GM19238 (cell line): ENCODE measurements at regions not wholly inside any gene's neighbourhood (a gene's known extent, or its start where the extent isn't known, plus 50 kb on each side); places are given as distances from the start of the nearest gene placed in this dataset.
"Not testable (repeated sequence)": the region's sequence is repeated elsewhere in the genome, so short reads cannot be mapped to it uniquely, and the experiment has no call there.

Experiments
- DNase-seq: peaks from one replicate; pipeline ENCODE4 v3.0.0; 2011; ENCODE audit warnings: low spot score; ENCODE audit not compliant: insufficient read length

DNA sequence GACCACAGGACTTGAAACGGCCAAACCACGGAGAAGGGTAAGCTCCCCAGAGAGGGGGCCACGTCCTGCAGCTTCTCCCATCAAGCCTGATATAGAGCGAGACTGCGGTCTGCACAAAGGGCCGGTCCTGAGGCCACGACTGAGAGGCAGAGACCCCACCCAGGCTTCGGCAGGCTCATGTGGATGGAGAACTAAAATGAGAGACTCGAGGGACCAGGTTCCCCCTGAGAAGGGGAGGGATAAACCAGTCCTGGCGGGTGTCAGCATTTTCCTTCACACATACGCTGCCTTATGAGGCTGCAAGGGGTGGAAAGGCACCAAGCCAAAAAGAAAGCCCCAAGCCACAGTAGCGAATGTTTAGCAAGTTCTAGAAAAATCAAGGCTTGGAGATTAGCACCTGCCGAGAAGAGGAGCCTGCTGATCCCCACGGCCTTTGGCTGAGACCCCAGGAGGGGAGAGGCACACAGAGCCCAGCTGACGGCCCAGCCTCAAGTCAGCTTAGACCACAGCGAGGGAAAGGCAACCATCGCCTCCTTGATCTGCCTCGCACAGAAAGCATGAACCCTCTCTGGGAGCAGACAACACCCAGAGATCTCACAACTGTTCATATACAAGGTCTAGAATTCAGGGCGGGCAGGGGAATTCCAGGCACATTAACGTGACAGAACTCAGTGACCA lies 92.6 kb upstream of the RNF32 start:
- no peak for DNase-seq

DNA sequence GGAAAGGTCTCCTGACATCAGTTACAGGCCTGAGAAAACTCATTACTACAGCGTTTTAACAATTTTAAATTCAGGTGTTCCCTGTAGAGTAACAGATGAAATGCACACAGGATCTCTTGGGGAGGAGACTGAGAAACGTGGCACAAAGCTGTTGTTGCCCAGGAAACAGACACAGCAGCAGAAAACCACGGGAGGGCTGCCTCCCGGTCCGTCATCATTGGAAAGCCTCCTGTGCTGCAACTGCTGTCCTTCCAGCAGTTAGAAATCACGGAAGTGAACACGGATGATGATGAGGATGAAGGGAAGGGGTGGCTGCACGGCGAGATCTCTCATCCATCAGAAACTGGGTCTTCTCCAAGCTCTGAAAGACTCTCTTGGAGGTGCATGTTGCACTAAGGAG lies 94.6 kb upstream of the RNF32 start:
- DNase-seq: no peak

DNA sequence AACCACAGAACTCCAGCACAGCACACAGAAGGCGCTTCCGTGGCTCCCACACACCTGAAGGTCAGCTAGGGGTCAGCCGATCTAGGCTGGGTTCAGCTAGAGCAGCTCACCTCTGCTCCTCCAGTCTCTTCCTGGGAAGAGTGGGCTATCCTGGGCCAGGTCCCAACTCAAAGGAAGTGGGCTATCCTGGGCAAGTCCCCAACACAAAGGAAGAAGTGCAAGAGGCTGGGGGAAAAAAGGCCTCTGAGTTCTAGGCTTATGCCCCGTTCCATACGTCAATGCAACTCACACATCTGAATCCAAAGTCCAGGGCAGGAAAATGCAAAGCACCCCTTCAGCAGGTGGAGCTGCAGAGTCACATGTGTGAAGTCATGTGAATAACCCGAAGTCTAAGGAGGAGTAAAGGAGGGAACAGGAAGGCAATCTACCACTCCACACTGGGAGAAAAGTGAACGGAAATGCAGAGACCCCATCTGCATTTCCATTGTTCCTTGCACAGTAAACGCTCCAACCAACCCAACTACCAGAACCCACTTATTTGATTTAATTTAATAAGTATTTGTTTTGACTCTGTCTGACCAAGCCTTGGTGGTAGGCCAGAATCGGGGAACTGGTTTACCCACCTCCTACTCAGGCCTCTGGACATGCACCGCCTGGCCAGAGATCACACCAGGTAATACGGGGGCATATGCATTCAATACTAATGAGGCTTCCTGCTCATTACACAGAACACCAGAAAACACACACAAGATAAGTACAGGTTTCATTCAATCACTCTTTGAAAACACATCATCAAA lies 95.5 kb upstream of the RNF32 start:
- no peak for DNase-seq

DNA sequence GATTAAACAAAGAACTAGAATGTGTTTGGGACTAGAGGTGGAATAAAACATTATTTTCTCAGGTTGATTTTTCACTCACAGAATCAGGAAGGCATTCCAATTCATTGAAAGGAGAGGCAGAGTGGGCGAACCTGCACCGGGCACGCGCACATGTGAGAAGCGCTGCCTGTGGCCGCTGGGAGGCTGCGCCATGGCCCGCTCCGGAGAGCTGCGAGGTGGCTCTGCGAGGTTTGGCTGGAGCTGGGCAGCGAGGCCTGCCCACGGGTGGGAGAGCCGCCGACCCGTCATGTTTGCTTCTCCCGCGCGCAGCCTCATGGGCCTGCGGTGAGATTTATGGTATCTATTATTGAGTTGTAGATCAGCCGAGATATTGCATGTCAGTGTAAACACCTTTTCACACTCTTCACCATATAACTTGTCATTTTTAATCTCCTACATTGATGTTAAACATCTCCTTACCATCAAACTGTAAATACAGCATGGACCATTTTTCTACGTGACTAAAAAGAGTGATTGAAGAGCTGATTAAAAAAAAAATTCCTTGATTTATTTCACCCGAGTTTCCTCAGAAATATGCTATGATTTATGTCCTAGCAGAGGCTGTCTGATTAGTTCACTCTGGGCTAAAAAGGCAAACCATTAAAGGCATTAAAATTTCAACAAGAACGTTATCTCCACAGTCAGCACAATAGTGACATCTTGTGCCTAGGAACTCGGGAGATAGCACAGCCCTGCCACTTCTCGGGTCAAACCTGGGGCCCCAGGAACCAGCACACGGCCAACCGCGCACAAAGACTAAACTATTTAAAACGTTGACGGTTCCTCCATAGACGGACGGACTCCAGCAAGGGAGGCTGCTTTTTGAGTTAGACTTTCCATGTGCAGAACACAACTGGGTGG lies 96.6 kb upstream of the RNF32 start:
- no peak for DNase-seq

DNA sequence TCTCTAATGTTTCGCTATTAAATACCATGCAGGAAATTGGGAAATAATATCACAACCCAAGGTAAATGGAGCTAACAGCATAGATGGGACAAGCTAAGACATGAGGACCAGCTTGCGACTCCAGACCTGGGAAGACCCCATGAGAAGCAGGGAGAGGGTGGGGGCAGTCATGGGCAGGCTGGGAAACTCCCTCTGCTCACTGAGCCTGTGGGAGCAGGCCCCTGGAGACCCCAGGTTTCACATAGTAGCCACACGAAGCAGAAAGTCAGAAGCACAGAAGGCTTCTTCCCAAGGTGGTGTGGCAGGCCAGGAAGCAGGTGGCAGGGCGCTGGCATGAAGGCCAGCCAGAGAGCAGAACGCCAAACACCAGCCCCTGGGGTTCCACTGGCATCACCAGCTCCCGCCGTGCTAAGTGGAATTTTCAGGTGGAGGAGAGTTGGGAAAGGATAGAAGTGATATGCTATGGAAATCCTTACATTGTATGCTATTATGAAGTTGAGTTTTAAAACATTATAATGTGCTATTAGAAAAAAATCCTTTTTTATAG lies 99.9 kb upstream of the RNF32 start:
- DNase-seq: no peak

DNA sequence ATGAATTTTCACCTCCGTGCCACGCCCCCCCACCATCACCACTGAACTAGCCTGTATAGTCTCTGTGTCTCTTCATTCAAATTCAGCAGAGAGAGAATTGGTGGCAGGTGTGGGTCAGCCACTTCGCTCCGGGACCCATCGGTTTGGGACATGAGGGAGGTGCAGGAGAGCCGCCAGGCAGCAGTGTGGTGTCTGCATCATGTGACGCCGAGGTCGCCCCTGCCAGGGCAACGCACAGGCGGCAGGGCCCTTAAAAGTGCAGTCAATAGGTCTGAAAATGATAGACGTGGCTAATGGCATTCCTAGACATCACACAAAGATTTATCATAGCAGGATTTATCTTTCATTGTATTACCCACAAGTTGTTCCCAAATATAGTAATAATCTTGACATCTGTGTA lies 100.6 kb upstream of the RNF32 start:
- DNase-seq: no peak

DNA sequence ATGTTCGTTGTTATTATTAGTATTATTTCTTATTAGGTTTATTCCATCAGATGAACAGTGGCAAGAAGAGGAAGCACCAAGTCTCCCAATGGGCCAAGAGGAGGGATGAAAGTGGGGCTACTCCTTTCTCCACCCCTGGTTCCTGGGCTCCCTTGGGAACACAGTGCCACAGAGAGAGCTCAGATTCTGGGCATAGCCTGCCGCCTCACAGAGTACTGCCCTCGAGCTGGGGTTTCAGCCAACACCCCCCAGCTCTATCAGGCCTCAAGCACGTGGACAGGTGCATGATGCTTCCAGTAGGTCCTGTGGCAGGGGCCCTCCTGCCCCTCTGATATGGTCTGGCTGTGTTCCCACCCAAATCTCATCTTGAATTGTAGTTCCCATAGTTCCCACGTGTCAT lies 103.6 kb upstream of the RNF32 start:
- DNase-seq: no peak

DNA sequence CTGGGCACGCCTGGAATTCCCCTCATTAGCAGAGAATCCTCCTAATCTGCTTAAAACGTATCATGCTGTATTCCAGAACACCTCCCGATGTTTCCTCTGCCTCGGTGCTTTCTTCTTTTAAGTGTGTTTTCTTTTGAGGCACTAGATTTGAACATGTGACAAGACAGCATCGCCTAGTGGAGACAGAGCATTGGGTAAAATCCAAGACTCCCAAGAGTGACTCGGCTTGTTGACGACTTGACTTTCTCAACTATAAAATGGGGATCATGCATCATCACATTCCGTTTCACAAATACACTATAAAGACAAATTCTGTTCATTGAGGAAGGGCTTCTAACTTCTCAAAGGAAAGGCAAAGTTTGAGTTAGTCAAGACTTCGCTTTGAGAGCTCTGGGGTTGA lies 105.6 kb upstream of the RNF32 start:
- DNase-seq: no peak

DNA sequence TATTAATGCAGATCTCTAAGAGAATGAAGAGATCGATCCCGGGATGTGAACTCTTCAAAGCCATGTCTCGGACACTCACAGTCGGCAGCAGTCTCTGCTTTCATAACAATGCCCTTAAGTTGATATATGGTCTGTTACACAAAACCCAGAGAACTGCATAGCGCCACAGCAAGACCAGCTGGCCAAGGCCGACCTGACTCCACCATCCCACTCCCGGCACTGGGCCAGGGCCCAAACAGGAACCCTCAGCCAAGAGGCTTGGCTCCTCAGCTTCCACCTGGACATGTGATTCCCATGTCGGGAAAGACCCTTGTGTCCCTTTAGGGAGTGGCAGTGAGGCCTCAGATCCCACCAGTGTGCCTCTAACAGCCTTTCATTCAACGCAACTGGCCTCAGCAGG lies 106.6 kb upstream of the RNF32 start:
- DNase-seq: no peak

DNA sequence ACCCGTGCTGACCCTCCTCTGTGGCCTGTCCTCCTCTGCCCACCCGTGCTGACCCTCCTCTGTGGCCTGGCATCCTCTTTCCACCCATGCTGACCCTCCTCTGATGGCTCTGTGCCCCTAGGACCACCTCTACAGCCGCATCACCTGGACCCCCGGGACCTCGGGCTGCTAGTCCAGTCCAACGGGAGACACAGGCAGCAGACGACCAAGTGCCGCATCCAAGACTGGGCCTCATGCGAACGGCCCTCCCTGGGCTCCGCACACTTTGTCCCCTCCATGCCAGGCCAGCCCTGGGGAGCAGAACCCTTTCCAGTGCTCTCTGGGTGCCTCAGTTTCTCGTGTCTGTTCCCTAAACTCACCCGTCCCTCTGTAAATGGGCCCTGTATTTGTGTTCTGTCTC lies 107.2 kb upstream of the RNF32 start:
- no peak for DNase-seq

DNA sequence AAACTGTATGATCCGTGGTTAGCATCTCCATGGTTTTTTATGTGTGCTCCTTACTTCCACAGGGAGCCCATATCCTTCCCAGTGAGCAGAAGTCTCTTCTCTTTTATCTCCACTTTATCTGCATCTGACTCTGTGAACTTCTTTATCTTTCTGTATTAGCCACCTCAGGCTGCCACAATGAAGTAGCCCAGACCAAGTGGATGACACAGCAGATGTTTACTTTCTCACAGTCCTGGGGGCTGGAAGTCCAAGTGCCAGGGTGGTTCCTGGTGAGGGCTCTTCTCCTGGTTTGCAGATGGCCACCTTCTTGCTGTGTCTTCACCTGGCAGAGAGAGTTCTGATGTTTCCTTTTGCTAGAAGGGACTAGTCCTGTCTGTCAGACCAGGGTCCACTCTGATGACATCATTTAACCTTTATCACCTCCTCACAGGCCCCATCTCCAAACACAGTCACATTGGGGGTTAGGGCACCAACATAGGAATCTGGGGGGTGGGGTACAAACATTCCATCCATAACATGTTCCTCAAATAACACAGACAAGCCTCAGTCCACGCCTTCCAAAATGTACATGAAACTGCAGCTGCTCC lies 108.5 kb upstream of the RNF32 start:
- no peak for DNase-seq

DNA sequence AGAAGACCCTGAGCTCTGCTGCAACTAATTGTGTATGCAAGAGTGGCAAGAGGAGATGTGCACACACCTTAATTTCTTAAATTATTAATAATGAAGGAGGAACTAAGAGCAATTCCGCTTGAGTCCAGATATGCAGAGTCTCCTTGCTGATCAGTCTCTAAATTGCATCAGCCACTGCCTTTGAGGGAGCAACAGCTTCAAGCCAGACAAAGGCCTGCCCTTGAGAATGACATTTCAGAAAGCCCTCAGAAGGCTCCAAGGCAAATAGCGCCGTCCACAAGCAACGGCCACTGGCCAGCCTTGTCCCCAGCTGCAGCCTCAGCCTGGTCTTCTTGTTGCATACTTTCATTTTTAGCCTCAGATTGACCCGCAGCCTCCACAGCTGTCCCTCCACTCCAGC lies 110.6 kb upstream of the RNF32 start:
- DNase-seq: no peak

DNA sequence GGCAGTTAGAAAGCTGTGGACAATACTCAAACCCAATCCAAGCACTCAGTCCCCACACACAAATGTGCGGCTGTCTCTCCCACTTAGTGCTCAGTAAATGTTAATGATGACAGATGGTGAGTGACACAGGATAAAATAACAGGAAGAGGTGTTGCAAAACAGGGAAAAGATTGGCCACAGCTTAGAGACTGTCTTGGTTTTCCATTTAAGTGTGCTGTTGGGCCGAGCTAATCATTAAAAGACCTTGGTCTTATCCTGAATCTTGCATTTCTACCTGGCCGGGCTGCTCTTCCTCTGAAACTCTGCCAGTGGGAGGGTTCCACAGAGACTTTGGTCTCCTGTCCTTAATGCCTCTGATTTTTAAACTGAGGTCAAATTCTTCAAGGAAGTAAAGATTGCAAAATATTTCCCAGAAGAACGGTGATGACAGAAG lies 113.1 kb upstream of the RNF32 start:
- no peak for DNase-seq

DNA sequence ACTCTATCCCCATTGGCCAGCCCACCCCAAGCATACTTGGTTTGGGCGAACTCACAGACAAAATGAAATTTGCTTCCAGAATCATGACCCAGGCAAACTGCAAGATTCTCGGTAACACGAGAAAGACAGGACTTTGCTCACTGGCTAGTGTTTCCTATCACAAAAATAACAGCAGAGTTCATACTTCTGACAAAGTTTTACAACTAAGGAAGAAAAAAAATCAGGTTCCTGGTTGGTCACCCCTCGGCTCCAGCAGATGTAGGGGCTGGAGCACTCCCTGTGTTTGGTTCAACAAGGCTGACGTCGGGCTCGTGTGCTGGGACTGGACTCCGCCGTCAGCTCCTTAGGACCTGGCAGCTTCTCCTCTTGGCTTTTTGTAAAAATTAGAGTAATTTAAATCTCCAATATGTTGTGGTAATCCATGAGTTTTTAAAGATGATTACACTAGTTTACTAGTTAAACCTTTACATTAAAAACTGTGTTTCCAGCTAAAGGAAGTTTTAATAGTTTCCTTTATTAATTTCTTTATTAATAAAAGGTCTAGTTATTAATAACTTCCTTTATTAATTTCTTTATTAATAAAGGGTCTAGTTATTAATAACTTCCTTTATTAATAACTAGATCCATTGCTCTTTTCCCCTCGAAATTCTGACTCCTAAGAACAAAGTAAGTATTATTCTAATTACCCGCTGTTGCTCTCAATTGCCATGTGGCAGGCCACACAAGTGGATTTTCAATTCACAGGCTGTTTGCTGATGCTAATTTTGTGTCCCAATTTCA lies 115.6 kb upstream of the RNF32 start:
- DNase-seq: no peak

DNA sequence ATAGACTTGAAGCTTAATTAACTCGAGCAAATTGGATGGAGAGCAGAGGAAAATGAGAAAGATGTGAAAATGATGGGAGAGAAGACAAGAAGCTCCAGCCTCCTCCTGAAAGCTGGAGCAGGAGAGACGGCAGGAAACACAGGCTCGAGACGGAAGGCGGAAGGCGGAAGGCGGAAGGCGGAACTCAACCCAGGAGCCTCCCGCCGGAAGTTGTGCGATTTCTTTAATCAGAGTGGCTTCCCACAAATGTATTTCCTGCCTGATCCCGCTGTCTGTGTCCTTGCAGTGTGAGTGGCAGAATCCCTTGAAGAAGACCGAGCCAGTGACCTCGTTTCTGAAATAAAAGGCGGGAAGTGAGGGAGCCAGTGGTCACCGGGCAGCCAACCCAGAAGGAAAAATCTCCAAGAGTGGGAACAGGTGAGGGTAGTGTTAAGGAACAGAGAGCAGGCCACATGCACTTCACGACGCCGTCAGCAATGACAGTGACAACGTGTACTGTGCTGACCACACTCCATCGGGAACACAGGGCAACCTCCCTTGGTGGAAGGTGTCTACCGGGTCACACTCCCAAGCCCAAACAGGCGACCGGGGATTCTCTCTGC lies 117.0 kb upstream of the RNF32 start:
- DNase-seq: no peak

DNA sequence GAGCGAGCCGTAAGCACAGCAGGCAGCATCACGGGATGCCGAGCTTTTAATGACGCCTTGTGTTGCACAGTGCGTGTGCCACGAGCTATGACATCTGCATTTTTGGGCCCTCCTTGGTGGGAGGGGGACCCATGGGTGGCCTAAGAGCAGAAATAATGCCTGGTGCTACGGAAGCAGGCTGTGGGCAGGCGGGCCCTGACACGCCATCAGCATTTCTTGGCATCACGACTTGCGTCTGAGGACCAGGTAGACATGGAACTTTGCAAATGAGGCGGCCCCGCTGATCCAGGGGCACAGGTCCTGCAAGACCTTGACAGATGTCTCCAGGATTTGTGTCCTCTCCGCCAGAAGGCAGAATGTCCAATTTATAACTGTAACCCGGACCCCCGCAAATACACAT lies 117.8 kb upstream of the RNF32 start:
- no peak for DNase-seq

DNA sequence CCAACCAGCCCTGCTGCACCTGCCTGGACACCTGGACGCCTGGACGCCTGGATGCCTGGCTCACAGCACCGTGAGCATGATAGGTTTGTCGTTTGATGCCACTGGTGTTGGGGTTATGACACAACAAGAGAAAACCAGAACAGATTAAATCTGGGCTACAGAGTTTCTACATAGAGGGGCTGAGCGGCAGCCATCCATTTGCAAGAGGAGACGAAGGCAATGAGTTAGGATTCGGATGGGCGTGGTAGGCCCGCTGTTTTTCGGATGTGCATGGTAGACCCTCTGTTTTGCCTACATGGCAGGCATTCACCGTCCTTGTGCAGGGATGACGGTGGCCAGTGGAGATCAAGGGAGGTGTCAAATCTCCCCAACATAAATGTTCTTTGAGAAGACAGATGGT lies 121.5 kb upstream of the RNF32 start:
- DNase-seq: no peak

DNA sequence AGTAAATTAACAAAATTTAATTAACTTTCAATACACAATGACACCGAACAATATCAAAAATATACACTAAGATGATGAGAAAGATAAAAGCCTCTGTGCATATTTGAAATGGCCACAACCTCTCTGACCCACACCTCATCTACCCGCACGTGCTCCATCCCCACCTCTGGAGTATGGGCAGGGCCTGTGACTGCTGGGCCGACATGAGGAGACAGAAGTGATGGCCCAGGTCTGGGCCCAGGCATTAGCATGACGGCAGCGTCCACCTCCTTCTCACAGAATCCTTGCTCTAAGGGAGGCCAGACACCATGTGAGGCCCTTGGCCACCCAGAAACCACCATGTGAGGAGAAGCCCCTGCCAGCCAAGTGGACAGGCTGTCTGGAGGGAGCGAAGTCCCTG lies 122.1 kb upstream of the RNF32 start:
- no peak for DNase-seq

DNA sequence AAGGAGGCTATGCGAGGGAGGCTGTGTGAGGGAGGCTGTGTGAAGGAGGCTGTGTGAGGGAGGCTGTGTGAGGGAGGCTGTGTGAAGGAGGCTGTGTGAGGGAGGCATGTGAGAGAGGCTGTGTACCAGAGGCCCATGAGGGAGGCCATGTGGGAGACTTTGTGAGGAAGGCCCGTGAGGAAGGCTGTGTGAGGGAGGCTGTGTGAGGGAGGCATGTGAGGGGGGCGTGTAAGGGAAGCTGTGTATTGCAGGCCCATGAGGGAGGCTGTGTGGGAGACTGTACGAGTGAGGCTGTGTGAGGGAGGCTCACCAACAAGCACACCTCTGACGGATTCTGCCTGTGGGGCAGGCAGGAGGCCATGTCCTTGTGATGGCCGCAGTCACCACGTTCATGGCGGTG lies 122.7 kb upstream of the RNF32 start:
- DNase-seq: not testable (repeated sequence)

DNA sequence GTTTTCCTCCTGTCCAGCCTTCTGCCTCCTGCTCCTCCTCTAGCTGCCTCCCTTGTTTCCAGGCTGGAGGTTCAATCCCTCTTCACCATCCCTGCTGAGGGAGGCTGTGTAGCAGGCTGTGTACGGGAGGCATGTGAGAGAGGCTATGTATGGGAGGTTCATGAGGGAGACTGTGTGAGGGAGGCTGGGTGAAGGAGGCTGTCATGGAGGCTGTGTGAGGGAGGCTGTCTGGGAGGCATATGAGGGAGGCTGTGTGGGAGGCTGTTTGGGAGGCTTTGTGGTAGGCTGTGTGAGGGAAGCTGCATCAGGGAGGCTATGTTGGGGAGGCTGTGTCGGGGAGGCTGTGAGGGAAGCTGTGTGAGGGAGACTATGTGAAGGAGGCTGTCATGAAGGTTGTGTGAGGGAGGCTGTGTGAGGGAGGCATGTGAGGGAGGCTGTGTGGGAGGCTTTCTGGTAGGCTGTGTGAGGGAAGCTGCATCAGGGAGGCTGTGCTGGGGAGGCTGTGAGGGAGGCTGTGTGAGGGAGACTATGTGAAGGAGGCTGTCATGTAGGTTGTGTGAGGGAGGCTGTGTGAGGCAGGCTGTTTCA lies 123.7 kb upstream of the RNF32 start:
- no peak for DNase-seq
